Body of pancreas (tissue), 4 donors: ENCODE measurements at regions not wholly inside any gene's neighbourhood (a gene's known extent, or its start where the extent isn't known, plus 50 kb on each side); places are given as distances from the start of the nearest gene placed in this dataset.

ENCODE experiments used
- CTCF ChIP-seq, 7 experiments: fragments of 450-650 bp in 4 of 7; fragments of 200-600 bp in 3 of 7; sonication (generic) in 3 of 7; IDR thresholded peaks; one replicate each; pipeline ENCODE4 v1.5.1; 2016 to 2019; ENCODE audit warnings: antibody characterized with exemption in 7 of 7
- POLR2A ChIP-seq, 3 donors: fragments of 450-650 bp; IDR thresholded peaks; one replicate each; pipeline ENCODE4 v1.6.1; 2016; ENCODE audit warnings: antibody characterized with exemption in 3 of 3, mild to moderate bottlenecking in 2 of 3

GRCh38 chr3:178028933-178029332 is 507.3 kb upstream of the KCNMB2 start:
- TF ChIP-seq CTCF (IDR thresholded peaks at IDR 0.05), result no peak
- no peak for TF ChIP-seq POLR2A (IDR thresholded peaks at IDR 0.05)
